ENCODE measurements at regions not wholly inside any gene's neighbourhood (a gene's known extent, or its start where the extent isn't known, plus 50 kb on each side); places are given as distances from the start of the nearest gene placed in this dataset.

GRCh38 chr4:114226179-114226578, 246.7 kb upstream of the ARSJ start:
- Mint-ChIP-seq H3K36me3 (ENCODE audit: low read depth) (no peaks in the 10 kb centered on the region), H3K27ac (no peak overlapping the region), H3K27me3 (no peaks in the 10 kb centered on the region), H3K4me1 (ENCODE audit: low read depth) (no peaks in the 10 kb centered on the region), H3K9me3 (no peaks in the 10 kb centered on the region), H3K4me3 (no peak overlapping the region)
- DNase-seq: no peak
- TF ChIP-seq CTCF (IDR thresholded peaks at IDR 0.05): no peak
- ATAC-seq (ENCODE audit: poor library complexity): no peak
- Histone ChIP-seq H3K4me3 (ENCODE audit: low read length) (no peak overlapping the region), H3K4me1 (ENCODE audit: insufficient read depth, low read length) (no peaks in the 10 kb centered on the region), H3K27me3 (ENCODE audit: control insufficient read depth in 1 of 2, insufficient read depth in 2 of 2, low read length in 2 of 2) (no peaks in the 10 kb centered on the region), H3K9me3 (ENCODE audit: control insufficient read depth in 1 of 2, insufficient read depth in 1 of 2, low read length in 2 of 2) (no peaks in the 10 kb centered on the region), H3K27ac (ENCODE audit: low read depth in 1 of 2, low read length in 2 of 2) (no peak overlapping the region), H3K36me3 (ENCODE audit: insufficient read depth, low read length) (no peaks in the 10 kb centered on the region)
- ChIA-PET POLR2A (no interaction called here), CTCF (no interaction called here)
- intact Hi-C loops (cut with DNase I, micrococcal nuclease): no loop called here

DNA sequence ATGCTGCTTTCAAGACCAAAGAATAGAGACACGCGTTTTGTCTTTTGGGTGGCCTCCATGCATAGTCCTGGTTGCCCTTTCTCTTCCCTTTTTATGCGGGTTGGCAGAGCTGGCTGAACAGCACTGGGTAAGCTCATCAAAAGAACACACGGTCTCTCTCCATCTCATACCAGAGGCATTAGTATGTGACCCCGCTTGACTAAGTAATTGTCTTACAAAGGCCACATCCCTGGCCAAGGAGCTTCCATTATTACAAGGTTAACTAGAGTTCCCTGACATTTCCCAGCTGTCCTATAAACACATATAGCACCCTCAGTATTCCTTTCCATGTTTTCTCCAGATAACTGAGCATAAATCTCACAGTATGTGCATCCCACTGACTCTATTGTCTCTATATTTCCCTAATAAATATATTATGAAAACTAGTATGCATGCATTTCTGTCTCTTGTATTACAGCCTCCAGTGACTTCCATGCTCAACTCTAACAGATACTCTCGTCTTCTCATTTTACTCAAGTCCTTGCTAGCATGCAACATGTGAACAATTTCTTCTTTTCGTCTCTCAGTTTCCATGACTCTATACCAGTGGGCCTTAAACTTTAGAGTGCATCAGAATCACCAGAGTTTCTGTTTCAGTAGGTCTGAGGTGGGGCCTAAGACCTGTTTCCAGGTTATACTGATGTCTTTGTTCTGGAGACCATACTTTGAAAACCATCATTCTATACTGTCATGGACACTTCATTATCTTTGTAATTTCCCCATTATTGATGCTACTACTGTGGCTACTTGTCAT, 247.7 kb upstream of the ARSJ start:
- no peaks in the 10 kb centered on the region for H3K9me3 ChIP-seq (ENCODE audit: control insufficient read depth in 1 of 2, insufficient read depth in 1 of 2, low read length in 2 of 2)
- H3K27ac ChIP-seq (ENCODE audit: low read depth in 1 of 2, low read length in 2 of 2): no peak overlapping the region
- Mint-ChIP-seq H3K4me1 (ENCODE audit: low read depth) (no peaks in the 10 kb centered on the region), H3K36me3 (ENCODE audit: low read depth) (no peaks in the 10 kb centered on the region), H3K4me3 (no peak overlapping the region), H3K27me3 (no peaks in the 10 kb centered on the region), H3K27ac (no peak overlapping the region), H3K9me3 (no peaks in the 10 kb centered on the region)
- TF ChIP-seq CTCF (IDR thresholded peaks at IDR 0.05): no peak
- CTCF ChIA-PET: no interaction called here
- intact Hi-C loops (cut with DNase I, micrococcal nuclease): no loop called here
- no peaks in the 10 kb centered on the region for H3K4me1 ChIP-seq (ENCODE audit: insufficient read depth, low read length)
- POLR2A ChIA-PET: no interaction called here
- H3K4me3 ChIP-seq (ENCODE audit: low read length): no peak overlapping the region
- H3K27me3 ChIP-seq (ENCODE audit: control insufficient read depth in 1 of 2, insufficient read depth in 2 of 2, low read length in 2 of 2): no peaks in the 10 kb centered on the region
- no peak for ATAC-seq (ENCODE audit: poor library complexity)
- H3K36me3 ChIP-seq (ENCODE audit: insufficient read depth, low read length): no peaks in the 10 kb centered on the region
- DNase-seq: no peak

GRCh38 chr4:114229706-114230105, 250.3 kb upstream of the ARSJ start:
- no peaks in the 10 kb centered on the region for H3K4me1 ChIP-seq (ENCODE audit: insufficient read depth, low read length)
- H3K27me3 Mint-ChIP-seq: no peaks in the 10 kb centered on the region
- CTCF ChIA-PET: no interaction called here
- no peaks in the 10 kb centered on the region for H3K36me3 Mint-ChIP-seq (ENCODE audit: low read depth)
- TF ChIP-seq CTCF (IDR thresholded peaks at IDR 0.05): no peak
- POLR2A ChIA-PET: no interaction called here
- no peak overlapping the region for H3K4me3 Mint-ChIP-seq
- H3K4me3 ChIP-seq (ENCODE audit: low read length): no peak overlapping the region
- intact Hi-C loops (cut with DNase I, micrococcal nuclease): no loop called here
- ATAC-seq (ENCODE audit: poor library complexity) (no peak), DNase-seq (no peak)
- no peak overlapping the region for H3K27ac ChIP-seq (ENCODE audit: low read depth in 1 of 2, low read length in 2 of 2)
- no peaks in the 10 kb centered on the region for H3K9me3 Mint-ChIP-seq
- no peaks in the 10 kb centered on the region for H3K9me3 ChIP-seq (ENCODE audit: control insufficient read depth in 1 of 2, insufficient read depth in 1 of 2, low read length in 2 of 2)
- H3K27ac Mint-ChIP-seq: no peak overlapping the region
- H3K36me3 ChIP-seq (ENCODE audit: insufficient read depth, low read length): no peaks in the 10 kb centered on the region
- no peaks in the 10 kb centered on the region for H3K27me3 ChIP-seq (ENCODE audit: control insufficient read depth in 1 of 2, insufficient read depth in 2 of 2, low read length in 2 of 2)
- H3K4me1 Mint-ChIP-seq (ENCODE audit: low read depth): no peaks in the 10 kb centered on the region
